Neural progenitor cell (in vitro differentiated cells): ENCODE measurements at regions not wholly inside any gene's neighbourhood (a gene's known extent, or its start where the extent isn't known, plus 50 kb on each side); places are given as distances from the start of the nearest gene placed in this dataset.

ENCODE experiments used
- EZH2 ChIP-seq: fragments of 200-600 bp; sonication (generic); IDR thresholded peaks from 2 replicates; pipeline ENCODE4 v1.6.1; 2017; ENCODE audit warnings: antibody characterized with exemption, mild to moderate bottlenecking, moderate library complexity
- EZH2phosphoT487 ChIP-seq: fragments of 200-600 bp; sonication (generic); IDR thresholded peaks from 2 replicates; pipeline ENCODE4 v1.6.1; 2017; ENCODE audit warnings: antibody characterized with exemption
- TF ChIP-seq, protein P1 (sequence below): fragments of 200-600 bp; sonication (generic); IDR thresholded peaks from 2 replicates; pipeline ENCODE4 v1.5.1; 2017; ENCODE audit warnings: antibody characterized with exemption, mild to moderate bottlenecking

DNA sequence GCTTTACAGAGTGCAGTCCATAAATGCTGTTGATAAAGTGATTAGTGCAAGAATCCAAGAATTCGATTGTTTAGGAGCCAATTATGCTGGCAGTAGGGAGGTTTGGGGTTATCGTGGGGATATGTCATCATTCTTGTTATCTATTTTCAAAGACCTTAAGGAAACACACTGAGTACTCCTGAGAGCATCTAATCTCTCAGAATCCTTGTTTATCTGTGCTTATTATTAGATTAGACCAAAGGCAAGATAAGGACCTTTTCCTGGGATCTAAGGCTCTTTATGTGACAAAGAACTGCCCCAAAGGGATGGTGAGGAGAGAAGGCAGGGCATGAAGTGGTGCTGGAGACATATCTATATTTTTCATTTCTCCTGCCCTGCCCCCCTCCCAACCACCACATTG, 139.1 kb downstream of the TSEN15 start:
- TF ChIP-seq, protein P1, sequence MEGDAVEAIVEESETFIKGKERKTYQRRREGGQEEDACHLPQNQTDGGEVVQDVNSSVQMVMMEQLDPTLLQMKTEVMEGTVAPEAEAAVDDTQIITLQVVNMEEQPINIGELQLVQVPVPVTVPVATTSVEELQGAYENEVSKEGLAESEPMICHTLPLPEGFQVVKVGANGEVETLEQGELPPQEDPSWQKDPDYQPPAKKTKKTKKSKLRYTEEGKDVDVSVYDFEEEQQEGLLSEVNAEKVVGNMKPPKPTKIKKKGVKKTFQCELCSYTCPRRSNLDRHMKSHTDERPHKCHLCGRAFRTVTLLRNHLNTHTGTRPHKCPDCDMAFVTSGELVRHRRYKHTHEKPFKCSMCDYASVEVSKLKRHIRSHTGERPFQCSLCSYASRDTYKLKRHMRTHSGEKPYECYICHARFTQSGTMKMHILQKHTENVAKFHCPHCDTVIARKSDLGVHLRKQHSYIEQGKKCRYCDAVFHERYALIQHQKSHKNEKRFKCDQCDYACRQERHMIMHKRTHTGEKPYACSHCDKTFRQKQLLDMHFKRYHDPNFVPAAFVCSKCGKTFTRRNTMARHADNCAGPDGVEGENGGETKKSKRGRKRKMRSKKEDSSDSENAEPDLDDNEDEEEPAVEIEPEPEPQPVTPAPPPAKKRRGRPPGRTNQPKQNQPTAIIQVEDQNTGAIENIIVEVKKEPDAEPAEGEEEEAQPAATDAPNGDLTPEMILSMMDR, result no peak
- TF ChIP-seq EZH2 (no peak), EZH2phosphoT487 (no peak)
